ENCODE measurements at regions not wholly inside any gene's neighbourhood (a gene's known extent, or its start where the extent isn't known, plus 50 kb on each side); places are given as distances from the start of the nearest gene placed in this dataset.

DNA sequence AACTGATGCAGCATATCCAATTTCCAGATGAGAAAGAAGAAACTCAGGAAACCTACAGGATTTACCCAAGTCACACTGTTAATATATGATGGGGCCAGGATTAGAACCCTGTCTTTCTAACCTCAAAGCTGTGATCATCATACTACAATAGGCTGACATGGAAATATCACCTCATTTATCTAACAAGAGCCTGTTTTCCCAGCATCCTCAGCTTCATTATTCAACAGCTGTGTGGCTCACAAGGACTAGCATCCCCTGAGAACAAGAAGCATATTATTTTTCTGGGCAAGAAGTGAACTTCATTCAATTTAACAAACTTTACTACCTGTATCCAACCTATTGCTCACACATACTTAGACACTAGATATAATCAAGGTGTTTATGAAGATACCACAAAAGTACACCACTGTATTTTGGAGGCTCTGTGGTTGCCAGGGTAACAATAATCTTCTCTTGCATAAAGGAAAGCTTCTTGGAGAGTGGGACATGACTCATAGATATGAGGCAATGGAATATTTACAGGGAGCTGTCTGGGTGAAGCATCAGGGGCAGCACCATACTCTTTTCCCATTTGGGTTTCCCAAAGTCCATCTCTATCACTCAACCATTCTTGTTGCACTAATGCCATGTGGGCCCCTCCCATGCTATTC is 218.2 kb downstream of the RAD51AP2 start:
- no peak overlapping the region for H3K4me3 ChIP-seq (ENCODE audit: low read depth, low read length)
- no peak for DNase-seq (ENCODE audit: low read depth)
- TF ChIP-seq MAX (IDR thresholded peaks at IDR 0.05; ENCODE audit: low read depth, low read length) (no peak), POLR2A (IDR thresholded peaks at IDR 0.05; ENCODE audit: extremely low read depth, insufficient read length) (no peak), MYC (IDR thresholded peaks at IDR 0.05; ENCODE audit: low read depth, low read length) (no peak)
- TF ChIP-seq, protein P1, sequence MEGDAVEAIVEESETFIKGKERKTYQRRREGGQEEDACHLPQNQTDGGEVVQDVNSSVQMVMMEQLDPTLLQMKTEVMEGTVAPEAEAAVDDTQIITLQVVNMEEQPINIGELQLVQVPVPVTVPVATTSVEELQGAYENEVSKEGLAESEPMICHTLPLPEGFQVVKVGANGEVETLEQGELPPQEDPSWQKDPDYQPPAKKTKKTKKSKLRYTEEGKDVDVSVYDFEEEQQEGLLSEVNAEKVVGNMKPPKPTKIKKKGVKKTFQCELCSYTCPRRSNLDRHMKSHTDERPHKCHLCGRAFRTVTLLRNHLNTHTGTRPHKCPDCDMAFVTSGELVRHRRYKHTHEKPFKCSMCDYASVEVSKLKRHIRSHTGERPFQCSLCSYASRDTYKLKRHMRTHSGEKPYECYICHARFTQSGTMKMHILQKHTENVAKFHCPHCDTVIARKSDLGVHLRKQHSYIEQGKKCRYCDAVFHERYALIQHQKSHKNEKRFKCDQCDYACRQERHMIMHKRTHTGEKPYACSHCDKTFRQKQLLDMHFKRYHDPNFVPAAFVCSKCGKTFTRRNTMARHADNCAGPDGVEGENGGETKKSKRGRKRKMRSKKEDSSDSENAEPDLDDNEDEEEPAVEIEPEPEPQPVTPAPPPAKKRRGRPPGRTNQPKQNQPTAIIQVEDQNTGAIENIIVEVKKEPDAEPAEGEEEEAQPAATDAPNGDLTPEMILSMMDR (IDR thresholded peaks at IDR 0.05; ENCODE audit: low read depth, low read length): no peak

- no peak for DNase-seq (ENCODE audit: low read depth)
- no peak overlapping the region for H3K4me3 ChIP-seq (ENCODE audit: low read depth, low read length)
- TF ChIP-seq MAX (IDR thresholded peaks at IDR 0.05; ENCODE audit: low read depth, low read length): no peak
- TF ChIP-seq, protein P1 (IDR thresholded peaks at IDR 0.05; ENCODE audit: low read depth, low read length): no peak
- TF ChIP-seq MYC (IDR thresholded peaks at IDR 0.05; ENCODE audit: low read depth, low read length): no peak
- TF ChIP-seq POLR2A (IDR thresholded peaks at IDR 0.05; ENCODE audit: extremely low read depth, insufficient read length): no peak
These were observed 219.8 kb downstream of the RAD51AP2 start for GRCh38 chr2:17298453-17298852.

GRCh38 chr2:17296686-17297085 is 221.6 kb downstream of the RAD51AP2 start:
- no peak overlapping the region for H3K4me3 ChIP-seq (ENCODE audit: low read depth, low read length)
- no peak for DNase-seq (ENCODE audit: low read depth)
- TF ChIP-seq MAX (IDR thresholded peaks at IDR 0.05; ENCODE audit: low read depth, low read length) (no peak), MYC (IDR thresholded peaks at IDR 0.05; ENCODE audit: low read depth, low read length) (no peak), POLR2A (IDR thresholded peaks at IDR 0.05; ENCODE audit: extremely low read depth, insufficient read length) (no peak)
- TF ChIP-seq, protein P1 (IDR thresholded peaks at IDR 0.05; ENCODE audit: low read depth, low read length): no peak

- no peak for TF ChIP-seq MYC (IDR thresholded peaks at IDR 0.05; ENCODE audit: low read depth, low read length)
- no peak for TF ChIP-seq POLR2A (IDR thresholded peaks at IDR 0.05; ENCODE audit: extremely low read depth, insufficient read length)
- TF ChIP-seq, protein P1 (IDR thresholded peaks at IDR 0.05; ENCODE audit: low read depth, low read length): no peak
- TF ChIP-seq MAX (IDR thresholded peaks at IDR 0.05; ENCODE audit: low read depth, low read length): no peak
- H3K4me3 ChIP-seq (ENCODE audit: low read depth, low read length): no peak overlapping the region
- no peak for DNase-seq (ENCODE audit: low read depth)
These were observed 228.6 kb downstream of the RAD51AP2 start for GRCh38 chr2:17289669-17290068.

GRCh38 chr2:17287183-17287582 is 231.1 kb downstream of the RAD51AP2 start:
- no peak overlapping the region for H3K4me3 ChIP-seq (ENCODE audit: low read depth, low read length)
- no peak for DNase-seq (ENCODE audit: low read depth)
- TF ChIP-seq MAX (IDR thresholded peaks at IDR 0.05; ENCODE audit: low read depth, low read length) (no peak), MYC (IDR thresholded peaks at IDR 0.05; ENCODE audit: low read depth, low read length) (no peak), POLR2A (IDR thresholded peaks at IDR 0.05; ENCODE audit: extremely low read depth, insufficient read length) (no peak)
- TF ChIP-seq, protein P1 (IDR thresholded peaks at IDR 0.05; ENCODE audit: low read depth, low read length): no peak
